B cell (primary cell): ENCODE measurements at regions not wholly inside any gene's neighbourhood (a gene's known extent, or its start where the extent isn't known, plus 50 kb on each side); places are given as distances from the start of the nearest gene placed in this dataset.

ENCODE experiments used
- ATAC-seq: fragments of 200-7000 bp; cut with Tn5 transposase; one replicate; pipeline ENCODE4 v1.10.0; 2021; ENCODE audit warnings: low read depth, mild to moderate bottlenecking, moderate number of reproducible peaks, moderate library complexity
- CTCF ChIA-PET: fragments of 350-600 bp; sonication (Branson Sonifier 250); formaldehyde crosslinking; loops from one replicate; lab custom pipeline; 2021; ENCODE audit warnings: antibody characterized with exemption, inconsistent platforms; lab: Charles Lee
- POLR2A ChIA-PET: fragments of 350-600 bp; sonication (Branson Sonifier 250); formaldehyde crosslinking; loops from one replicate; lab custom pipeline; 2021; ENCODE audit warnings: antibody characterized with exemption; lab: Charles Lee
- DNase-seq: peaks from one replicate; pipeline ENCODE4 v3.0.0; 2013
- H2AFZ ChIP-seq: 2 replicates; pipeline ENCODE4 v1.6.1; 2012; ENCODE audit warnings: mild to moderate bottlenecking, low read depth, low read length; ENCODE audit not compliant: insufficient read depth, poor library complexity, severe bottlenecking
- H3K27ac ChIP-seq, 2 donors: 1 replicate in 1 of 2; 2 replicates in 1 of 2; pipeline ENCODE4 v1.5.1; 2012 to 2013; ENCODE audit warnings: low read length in 2 of 2, mild to moderate bottlenecking in 2 of 2, moderate library complexity in 1 of 2
- H3K27me3 ChIP-seq, 4 experiments: fragments of 200-600 bp in 1 of 4; sonication (generic) in 1 of 4; replicated peaks in 1 of 4; 1 replicate in 2 of 4; 2 replicates in 2 of 4; pipeline versions ENCODE4 v1.6.1 to v1.7.0; 2013 to 2016; ENCODE audit warnings: low read length in 3 of 4, mild to moderate bottlenecking in 2 of 4, mixed read lengths in 1 of 4, moderate library complexity in 1 of 4; ENCODE audit not compliant: insufficient read depth in 4 of 4, control insufficient read depth in 3 of 4; ENCODE audit errors: control extremely low read depth in 1 of 4
- H3K36me3 ChIP-seq, 2 experiments: replicated peaks in 1 of 2; 1 replicate in 1 of 2; 2 replicates in 1 of 2; pipeline versions ENCODE4 v1.6.1 to v1.7.1; 2013; ENCODE audit warnings: low read length in 1 of 2; ENCODE audit not compliant: insufficient read depth in 2 of 2, control insufficient read depth in 1 of 2; ENCODE audit errors: control extremely low read depth in 1 of 2, extremely low read depth in 1 of 2
- H3K4me1 ChIP-seq, 2 donors: fragments of 200-600 bp in 1 of 2; sonication (generic) in 1 of 2; 1 replicate in 1 of 2; 2 replicates in 1 of 2; pipeline versions ENCODE4 v1.5.1 to v1.6.1; 2013 to 2017; ENCODE audit warnings: low read length in 2 of 2; ENCODE audit not compliant: control insufficient read depth in 2 of 2, insufficient read depth in 2 of 2
- H3K4me2 ChIP-seq: replicated peaks from 2 replicates; pipeline ENCODE3; 2012; ENCODE audit warnings: mild to moderate bottlenecking, low read depth, low read length; ENCODE audit not compliant: poor library complexity, severe bottlenecking
- H3K4me3 ChIP-seq, 5 experiments: fragments of 200-600 bp in 1 of 5; sonication (generic) in 1 of 5; 1 replicate in 3 of 5; 2 replicates in 2 of 5; pipeline versions ENCODE4 v1.5.1 to v1.7.0; 2011 to 2016; ENCODE audit warnings: low read length in 4 of 5, mild to moderate bottlenecking in 4 of 5, low read depth in 2 of 5, control low read depth in 1 of 5, moderate library complexity in 1 of 5; ENCODE audit not compliant: insufficient read depth in 1 of 5; ENCODE audit errors: control extremely low read depth in 1 of 5, extremely low read depth in 1 of 5
- H3K79me2 ChIP-seq: fragments of 200-600 bp; sonication (generic); one replicate; pipeline ENCODE4 v1.6.0; 2016; ENCODE audit warnings: low read length; ENCODE audit not compliant: control insufficient read depth, insufficient read depth
- H3K9ac ChIP-seq: fragments of 200-600 bp; sonication (generic); 2 replicates; pipeline ENCODE4 v1.6.1; 2017; ENCODE audit warnings: mild to moderate bottlenecking, low read length, moderate library complexity
- H3K9me3 ChIP-seq, 3 donors: one replicate each; pipeline versions ENCODE4 v1.6.1 to v1.7.1; 2013; ENCODE audit warnings: low read length in 2 of 3; ENCODE audit not compliant: control insufficient read depth in 2 of 3, insufficient read depth in 1 of 3; ENCODE audit errors: control extremely low read depth in 1 of 3
- H4K20me1 ChIP-seq: 2 replicates; pipeline ENCODE4 v1.6.0; 2012; ENCODE audit warnings: mild to moderate bottlenecking, low read length; ENCODE audit not compliant: insufficient read depth, control insufficient read depth, poor library complexity, severe bottlenecking
- H3K27ac Mint-ChIP-seq: one replicate; pipeline ENCODE4 v1.8.0; 2021; ENCODE audit warnings: mixed read lengths
- H3K27me3 Mint-ChIP-seq: one replicate; pipeline ENCODE4 v1.8.0; 2021; ENCODE audit warnings: mixed read lengths
- H3K4me1 Mint-ChIP-seq: one replicate; pipeline ENCODE4 v1.8.0; 2021; ENCODE audit warnings: mixed read lengths
- H3K4me3 Mint-ChIP-seq: one replicate; pipeline ENCODE4 v1.8.0; 2021; ENCODE audit warnings: mixed read lengths
- H3K9me3 Mint-ChIP-seq: one replicate; pipeline ENCODE4 v1.8.0; 2022; ENCODE audit warnings: mixed read lengths; ENCODE audit not compliant: insufficient read depth
- EZH2 ChIP-seq: IDR thresholded peaks from 2 replicates; pipeline ENCODE4 v1.6.1; 2012; ENCODE audit warnings: borderline replicate concordance, low read depth, mild to moderate bottlenecking, moderate library complexity, low read length; ENCODE audit not compliant: insufficient read depth, poor library complexity, severe bottlenecking
- WGBS: methylation state at CpG from one replicate; pipeline ENCODE4 v1.1.5; 2013; ENCODE audit warnings: missing lambda C conversion rate; ENCODE audit not compliant: insufficient coverage; 5-methylcytosine and 5-hydroxymethylcytosine counted together
- intact Hi-C: fragments of 100-400 bp; cut with micrococcal nuclease; formaldehyde crosslinking; loops from one replicate; pipeline ENCODE4 v1.10.0; 2022
- TF ChIP-seq, protein P1 (sequence below): fragments of 200-600 bp; IDR thresholded peaks from one replicate; pipeline ENCODE4 v1.8.0; 2022; ENCODE audit warnings: antibody characterized with exemption, mild to moderate bottlenecking

DNA sequence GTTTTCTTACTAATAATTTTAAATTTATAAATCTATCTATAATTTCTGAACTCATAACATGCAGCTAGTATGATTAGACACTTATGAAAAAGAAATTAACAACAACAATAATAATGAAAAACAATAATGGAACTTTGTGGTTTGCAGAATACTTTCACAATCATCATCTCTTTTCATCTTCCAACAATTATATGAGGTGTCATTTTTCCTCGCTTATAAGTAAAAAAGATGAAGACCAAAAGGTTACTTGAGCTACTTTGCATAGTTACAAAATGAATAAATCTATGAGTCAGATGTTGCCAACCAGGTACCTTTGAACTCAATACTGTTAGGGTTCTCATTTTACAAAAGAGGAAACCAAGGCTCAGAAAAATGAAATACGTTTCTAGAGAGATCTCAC, 98.5 kb upstream of the ELOVL6 start:
- POLR2A ChIA-PET: no interaction called here
- H3K79me2 ChIP-seq: no peaks in the 10 kb centered on the region
- H3K4me3 ChIP-seq: no peak overlapping the region
- Mint-ChIP-seq H3K27me3 (peaks cover 7% of the 10 kb centered on the region), H3K27ac (no peak overlapping the region), H3K9me3 (no peaks in the 10 kb centered on the region), H3K4me1 (no peaks in the 10 kb centered on the region), H3K4me3 (no peak overlapping the region)
- H4K20me1 ChIP-seq: no peaks in the 10 kb centered on the region
- H3K36me3 ChIP-seq: no peaks in the 10 kb centered on the region
- TF ChIP-seq, protein P1, sequence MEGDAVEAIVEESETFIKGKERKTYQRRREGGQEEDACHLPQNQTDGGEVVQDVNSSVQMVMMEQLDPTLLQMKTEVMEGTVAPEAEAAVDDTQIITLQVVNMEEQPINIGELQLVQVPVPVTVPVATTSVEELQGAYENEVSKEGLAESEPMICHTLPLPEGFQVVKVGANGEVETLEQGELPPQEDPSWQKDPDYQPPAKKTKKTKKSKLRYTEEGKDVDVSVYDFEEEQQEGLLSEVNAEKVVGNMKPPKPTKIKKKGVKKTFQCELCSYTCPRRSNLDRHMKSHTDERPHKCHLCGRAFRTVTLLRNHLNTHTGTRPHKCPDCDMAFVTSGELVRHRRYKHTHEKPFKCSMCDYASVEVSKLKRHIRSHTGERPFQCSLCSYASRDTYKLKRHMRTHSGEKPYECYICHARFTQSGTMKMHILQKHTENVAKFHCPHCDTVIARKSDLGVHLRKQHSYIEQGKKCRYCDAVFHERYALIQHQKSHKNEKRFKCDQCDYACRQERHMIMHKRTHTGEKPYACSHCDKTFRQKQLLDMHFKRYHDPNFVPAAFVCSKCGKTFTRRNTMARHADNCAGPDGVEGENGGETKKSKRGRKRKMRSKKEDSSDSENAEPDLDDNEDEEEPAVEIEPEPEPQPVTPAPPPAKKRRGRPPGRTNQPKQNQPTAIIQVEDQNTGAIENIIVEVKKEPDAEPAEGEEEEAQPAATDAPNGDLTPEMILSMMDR: no peak
- no peak for TF ChIP-seq EZH2
- ATAC-seq (no peak), DNase-seq (no peak)
- H3K27ac ChIP-seq: no peak overlapping the region
- WGBS: no CpG with 5 or more reads among the region's 2 CpGs
- CTCF ChIA-PET: no interaction called here
- peaks cover 0 to 5% (median 0%) of the 10 kb centered on the region in 3 donors for H3K9me3 ChIP-seq
- H3K4me2 ChIP-seq: no peak overlapping the region
- no peaks in the 10 kb centered on the region for H3K27me3 ChIP-seq
- H3K4me1 ChIP-seq: no peaks in the 10 kb centered on the region
- intact Hi-C loops: no loop called here
- no peak overlapping the region for H2AFZ ChIP-seq
- no peak overlapping the region for H3K9ac ChIP-seq

DNA sequence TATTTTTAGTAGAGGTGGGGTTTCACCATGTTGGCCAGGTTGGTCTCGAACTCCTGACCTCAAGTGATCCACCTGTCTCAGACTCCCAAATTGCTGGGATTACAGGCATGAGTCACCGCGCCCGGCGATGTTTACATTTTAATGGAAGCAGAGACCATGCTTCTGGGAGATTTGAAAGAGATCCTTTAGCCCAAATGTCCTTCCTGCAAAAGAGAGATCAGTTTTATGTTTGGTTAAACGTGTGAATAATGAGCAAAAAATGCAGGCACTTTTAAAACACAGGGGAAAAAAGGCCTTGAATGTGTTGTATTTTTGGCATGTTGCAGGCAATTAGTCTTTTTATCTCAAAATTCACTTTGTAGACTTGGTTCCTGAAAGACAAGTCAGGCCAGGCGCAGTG, 95.8 kb upstream of the ELOVL6 start:
- no peak overlapping the region for H3K4me2 ChIP-seq
- no peaks in the 10 kb centered on the region for H3K27me3 ChIP-seq
- no peak overlapping the region for H3K9ac ChIP-seq
- Mint-ChIP-seq H3K4me1 (no peaks in the 10 kb centered on the region), H3K4me3 (no peak overlapping the region), H3K27ac (no peak overlapping the region), H3K9me3 (no peaks in the 10 kb centered on the region), H3K27me3 (peaks cover 8% of the 10 kb centered on the region)
- ChIA-PET POLR2A (no interaction called here), CTCF (no interaction called here)
- intact Hi-C loops: no loop called here
- no peak for DNase-seq
- no peaks in the 10 kb centered on the region for H4K20me1 ChIP-seq
- no peak for ATAC-seq
- 96% methylated on average over 5 of the region's 7 CpGs for WGBS
- no peaks in the 10 kb centered on the region for H3K79me2 ChIP-seq
- TF ChIP-seq, protein P1: no peak
- no peak for TF ChIP-seq EZH2
- H3K36me3 ChIP-seq: no peaks in the 10 kb centered on the region
- H3K4me1 ChIP-seq: no peaks in the 10 kb centered on the region
- H3K4me3 ChIP-seq: no peak overlapping the region
- H3K9me3 ChIP-seq: peaks cover 0 to 5% (median 0%) of the 10 kb centered on the region in 3 donors
- H3K27ac ChIP-seq: no peak overlapping the region
- no peak overlapping the region for H2AFZ ChIP-seq
